H54 (cell line): ENCODE measurements at regions not wholly inside any gene's neighbourhood (a gene's known extent, or its start where the extent isn't known, plus 50 kb on each side); places are given as distances from the start of the nearest gene placed in this dataset.

ENCODE experiments used
- DNase-seq: peaks from one replicate; pipeline ENCODE4 v3.0.0; 2011; ENCODE audit warnings: low spot score, mixed read lengths; ENCODE audit not compliant: insufficient read length
- FAIRE-seq: peaks from 3 replicates; lab custom pipeline; 2011; peaks lifted over from hg19 to GRCh38; lab: Jason Lieb, UNC
- POLR2A ChIP-seq: IDR thresholded peaks from 2 replicates; pipeline ENCODE4 v1.6.1; 2011; ENCODE audit warnings: low read depth, mild to moderate bottlenecking, low read length

GRCh38 chr5:155867522-155868088, 459.4 kb upstream of the SGCD start:
- FAIRE-seq (no peak), DNase-seq (no peak)
- TF ChIP-seq POLR2A: no peak

DNA sequence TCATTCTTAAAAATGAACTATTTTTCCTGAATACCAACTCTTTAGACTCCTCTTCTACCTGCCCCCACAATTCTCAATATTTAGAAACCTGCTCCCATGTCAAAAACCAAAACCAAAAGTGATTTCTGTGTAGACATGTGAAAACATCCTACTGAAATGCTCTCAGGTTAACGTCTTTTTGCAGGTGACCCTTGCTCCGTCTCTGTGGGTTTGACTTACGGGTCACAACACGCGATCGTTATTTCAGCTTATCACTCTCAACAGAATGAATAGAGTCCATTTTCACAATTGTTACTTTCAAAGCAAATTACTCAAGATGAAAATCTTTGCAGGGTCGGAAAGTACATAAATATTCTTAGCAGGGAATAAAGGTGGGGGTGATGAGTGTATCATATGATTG, 456.3 kb upstream of the SGCD start:
- DNase-seq (no peak), FAIRE-seq (no peak)
- TF ChIP-seq POLR2A: no peak

DNA sequence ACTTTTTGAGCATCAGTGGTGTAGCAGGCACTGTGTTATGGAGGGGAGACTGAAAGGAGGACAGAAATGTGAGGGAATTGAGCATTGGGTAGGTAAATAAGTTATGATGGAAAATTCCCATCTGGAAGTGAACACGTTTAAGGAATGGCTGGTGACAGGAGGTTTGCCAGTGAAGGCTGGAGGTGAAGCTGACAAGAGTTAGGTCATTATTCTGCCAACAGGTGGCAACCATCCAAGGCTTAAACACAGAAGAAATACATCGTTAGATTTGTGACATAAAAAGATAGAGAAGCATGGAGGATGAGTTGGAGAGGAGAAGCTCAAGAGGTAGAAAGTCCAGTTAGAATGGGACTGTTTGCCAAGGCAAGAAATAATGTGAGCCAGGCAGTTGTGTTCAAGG, 455.3 kb upstream of the SGCD start:
- no peak for TF ChIP-seq POLR2A
- FAIRE-seq: no peak
- no peak for DNase-seq

GRCh38 chr5:155872629-155873220, 454.2 kb upstream of the SGCD start:
- DNase-seq: no peak
- TF ChIP-seq POLR2A: no peak
- no peak for FAIRE-seq

GRCh38 chr5:155878991-155879575, 447.9 kb upstream of the SGCD start:
- no peak for FAIRE-seq
- DNase-seq: no peak
- no peak for TF ChIP-seq POLR2A

GRCh38 chr5:155884041-155884440, 442.9 kb upstream of the SGCD start:
- DNase-seq (no peak), FAIRE-seq (no peak)
- TF ChIP-seq POLR2A: no peak

GRCh38 chr5:155885199-155885598, 441.8 kb upstream of the SGCD start:
- TF ChIP-seq POLR2A: no peak
- DNase-seq: no peak
- no peak for FAIRE-seq

- no peak for TF ChIP-seq POLR2A
- FAIRE-seq (no peak), DNase-seq (no peak)
Observed at GRCh38 chr5:155886311-155887031, 440.5 kb upstream of the SGCD start.

- no peak for DNase-seq
- FAIRE-seq: no peak
- no peak for TF ChIP-seq POLR2A
Observed at GRCh38 chr5:155895484-155895883, 431.5 kb upstream of the SGCD start.

DNA sequence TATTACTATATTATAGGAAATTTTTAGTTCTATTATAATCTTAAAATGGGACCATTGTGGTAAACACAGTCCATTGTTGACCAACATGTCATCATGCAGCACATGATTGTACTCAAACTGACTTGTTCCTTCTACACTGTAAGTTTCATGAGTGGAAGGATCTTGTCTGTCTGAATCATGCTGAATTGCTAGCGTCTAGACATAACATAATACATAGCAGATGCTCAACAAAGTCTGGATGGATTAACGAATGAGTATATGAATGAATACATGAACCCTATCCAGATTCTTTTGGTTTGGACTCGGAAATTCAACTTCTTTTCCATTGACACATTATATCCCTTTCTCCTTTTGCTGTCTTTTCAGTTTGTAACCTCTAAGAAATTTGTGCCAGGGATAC, 429.2 kb upstream of the SGCD start:
- no peak for TF ChIP-seq POLR2A
- DNase-seq (no peak), FAIRE-seq (no peak)

DNA sequence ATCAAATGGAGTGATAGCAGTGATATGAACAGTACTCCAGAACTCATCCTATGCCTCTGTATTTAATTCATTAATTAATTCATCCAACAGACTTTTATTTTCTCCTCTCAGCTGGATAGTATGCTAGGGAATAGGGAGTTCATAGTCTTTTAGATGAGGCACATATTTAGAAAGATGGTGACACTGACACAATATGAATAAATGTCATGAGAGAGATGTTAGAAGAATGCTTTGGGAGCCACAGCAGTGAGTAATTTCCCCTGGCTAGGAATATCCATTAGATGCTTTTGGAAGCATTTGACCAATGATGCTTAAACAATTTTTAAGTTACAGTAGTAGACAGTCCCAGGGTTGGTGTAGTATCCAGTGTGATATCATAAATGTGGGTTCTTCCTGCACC, 428.7 kb upstream of the SGCD start:
- DNase-seq: no peak
- FAIRE-seq: no peak
- TF ChIP-seq POLR2A: no peak

GRCh38 chr5:155903791-155904190, 423.2 kb upstream of the SGCD start:
- no peak for TF ChIP-seq POLR2A
- no peak for FAIRE-seq
- no peak for DNase-seq

DNA sequence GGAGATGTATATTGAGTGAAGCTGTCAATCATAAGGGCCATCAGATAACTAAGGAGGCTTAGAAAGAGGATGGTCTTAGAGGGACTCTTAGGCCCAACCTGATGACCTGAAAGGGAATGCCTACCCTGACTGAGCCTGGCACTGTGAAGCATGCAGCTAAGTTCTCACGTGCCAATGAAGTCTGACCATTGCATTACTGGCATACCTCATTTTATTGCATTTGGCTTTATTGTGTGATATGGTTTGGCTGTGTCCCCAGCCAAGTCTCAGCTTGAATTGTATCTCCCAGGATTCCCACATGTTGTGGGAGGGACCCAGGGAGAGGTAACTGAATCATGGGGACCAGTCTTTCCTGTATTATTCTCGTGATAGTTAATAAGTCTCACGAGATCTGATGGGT, 421.6 kb upstream of the SGCD start:
- no peak for TF ChIP-seq POLR2A
- no peak for DNase-seq
- FAIRE-seq: no peak

DNA sequence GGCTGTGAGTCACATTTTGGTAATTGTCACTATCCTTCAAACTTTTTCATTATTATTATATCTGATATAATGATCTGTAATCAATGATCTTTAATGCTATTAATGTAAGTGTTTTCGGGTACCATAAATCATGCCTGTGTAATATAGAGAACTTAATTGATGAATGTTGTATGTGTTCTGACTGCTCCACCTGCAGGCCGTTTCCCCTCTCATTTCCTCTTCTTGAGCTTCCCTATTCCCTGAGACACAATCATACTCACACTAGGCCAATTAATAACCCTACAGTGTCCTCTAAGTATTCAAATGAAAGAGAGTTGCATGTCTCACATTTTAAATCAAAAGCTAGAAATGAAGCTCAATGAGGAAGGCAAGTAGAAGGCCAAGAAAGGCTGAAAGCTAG, 420.9 kb upstream of the SGCD start:
- no peak for FAIRE-seq
- no peak for TF ChIP-seq POLR2A
- DNase-seq: no peak
